ENCODE measurements at regions not wholly inside any gene's neighbourhood (a gene's known extent, or its start where the extent isn't known, plus 50 kb on each side); places are given as distances from the start of the nearest gene placed in this dataset.

GRCh38 chr4:24720436-24720835, 74.9 kb upstream of the SOD3 start:
- Mint-ChIP-seq H3K27ac (no peak overlapping the region), H3K27me3 (no peaks in the 10 kb centered on the region), H3K4me1 (no peaks in the 10 kb centered on the region), H3K4me3 (no peak overlapping the region), H3K9me3 (peaks cover 5% of the 10 kb centered on the region), H3K36me3 (no peaks in the 10 kb centered on the region)
- no peak for DNase-seq

- Mint-ChIP-seq H3K9me3 (peaks cover 2% of the 10 kb centered on the region), H3K4me3 (no peak overlapping the region), H3K27ac (no peak overlapping the region), H3K27me3 (no peaks in the 10 kb centered on the region), H3K36me3 (no peaks in the 10 kb centered on the region), H3K4me1 (no peaks in the 10 kb centered on the region)
- DNase-seq, result no peak
These were observed 74.4 kb upstream of the SOD3 start for GRCh38 chr4:24720979-24721378.

- H3K4me1 Mint-ChIP-seq, result no peaks in the 10 kb centered on the region
These were observed 73.3 kb upstream of the SOD3 start for GRCh38 chr4:24722026-24722568.

GRCh38 chr4:24727390-24728224, 67.8 kb upstream of the SOD3 start:
- DNase-seq, result no peak
- Mint-ChIP-seq H3K9me3 (no peaks in the 10 kb centered on the region), H3K27me3 (peaks cover 7% of the 10 kb centered on the region), H3K4me3 (no peak overlapping the region), H3K27ac (no peak overlapping the region), H3K36me3 (no peaks in the 10 kb centered on the region), H3K4me1 (no peaks in the 10 kb centered on the region)

More at GRCh38 chr4:24722026-24722568, 73.3 kb upstream of the SOD3 start:
- DNase-seq, result no peak
- Mint-ChIP-seq H3K27me3 (no peaks in the 10 kb centered on the region), H3K27ac (no peak overlapping the region), H3K9me3 (no peaks in the 10 kb centered on the region), H3K36me3 (no peaks in the 10 kb centered on the region), H3K4me3 (no peak overlapping the region)

GRCh38 chr4:24729119-24729730, 66.1 kb upstream of the SOD3 start:
- Mint-ChIP-seq H3K27ac (no peak overlapping the region), H3K27me3 (peaks cover 13% of the 10 kb centered on the region), H3K4me3 (no peak overlapping the region), H3K36me3 (no peaks in the 10 kb centered on the region), H3K9me3 (no peaks in the 10 kb centered on the region), H3K4me1 (no peaks in the 10 kb centered on the region)
- no peak for DNase-seq

GRCh38 chr4:24730256-24731001, 64.9 kb upstream of the SOD3 start:
- Mint-ChIP-seq H3K4me1 (no peaks in the 10 kb centered on the region), H3K4me3 (no peak overlapping the region), H3K27ac (no peak overlapping the region), H3K9me3 (no peaks in the 10 kb centered on the region), H3K27me3 (peaks cover 13% of the 10 kb centered on the region), H3K36me3 (no peaks in the 10 kb centered on the region)
- no peak for DNase-seq

- Mint-ChIP-seq H3K9me3 (no peaks in the 10 kb centered on the region), H3K4me3 (no peak overlapping the region), H3K36me3 (no peaks in the 10 kb centered on the region)
These were observed 63.9 kb upstream of the SOD3 start for GRCh38 chr4:24731448-24731847.

GRCh38 chr4:24734511-24734910, 60.9 kb upstream of the SOD3 start:
- no peak overlapping the region for H3K27ac Mint-ChIP-seq
- H3K36me3 Mint-ChIP-seq, result no peaks in the 10 kb centered on the region
- no peak overlapping the region for H3K4me3 Mint-ChIP-seq
- no peak for DNase-seq
- H3K27me3 Mint-ChIP-seq, result peaks cover 7% of the 10 kb centered on the region
- no peaks in the 10 kb centered on the region for H3K4me1 Mint-ChIP-seq
- peaks cover 6% of the 10 kb centered on the region for H3K9me3 Mint-ChIP-seq

More at GRCh38 chr4:24731448-24731847, 63.9 kb upstream of the SOD3 start:
- H3K27me3 Mint-ChIP-seq, result peaks cover 13% of the 10 kb centered on the region
- no peaks in the 10 kb centered on the region for H3K4me1 Mint-ChIP-seq
- no peak for DNase-seq
- H3K27ac Mint-ChIP-seq, result no peak overlapping the region

- H3K4me1 Mint-ChIP-seq, result no peaks in the 10 kb centered on the region
- peaks cover 7% of the 10 kb centered on the region for H3K27me3 Mint-ChIP-seq
- H3K36me3 Mint-ChIP-seq, result no peaks in the 10 kb centered on the region
- H3K9me3 Mint-ChIP-seq, result peaks cover 6% of the 10 kb centered on the region
- H3K27ac Mint-ChIP-seq, result no peak overlapping the region
- H3K4me3 Mint-ChIP-seq, result no peak overlapping the region
- no peak for DNase-seq
These were observed 59.3 kb upstream of the SOD3 start for GRCh38 chr4:24736066-24736465.

GRCh38 chr4:24741910-24742309, 53.5 kb upstream of the SOD3 start:
- H3K36me3 Mint-ChIP-seq, result no peaks in the 10 kb centered on the region
- no peaks in the 10 kb centered on the region for H3K4me1 Mint-ChIP-seq

GRCh38 chr4:24742335-24742734, 53.0 kb upstream of the SOD3 start:
- peaks cover 4% of the 10 kb centered on the region for H3K9me3 Mint-ChIP-seq
- H3K4me3 Mint-ChIP-seq, result no peak overlapping the region
- H3K4me1 Mint-ChIP-seq, result no peaks in the 10 kb centered on the region
- H3K27me3 Mint-ChIP-seq, result peaks cover 18% of the 10 kb centered on the region
- H3K36me3 Mint-ChIP-seq, result no peaks in the 10 kb centered on the region
- H3K27ac Mint-ChIP-seq, result no peak overlapping the region
- DNase-seq, result no peak

More at GRCh38 chr4:24741910-24742309, 53.5 kb upstream of the SOD3 start:
- H3K27me3 Mint-ChIP-seq, result peaks cover 18% of the 10 kb centered on the region
- peaks cover 7% of the 10 kb centered on the region for H3K9me3 Mint-ChIP-seq
- no peak for DNase-seq
- H3K27ac Mint-ChIP-seq, result no peak overlapping the region
- H3K4me3 Mint-ChIP-seq, result no peak overlapping the region

GRCh38 chr4:24742773-24743172, 52.6 kb upstream of the SOD3 start:
- Mint-ChIP-seq H3K4me3 (no peak overlapping the region), H3K27ac (no peak overlapping the region), H3K36me3 (no peaks in the 10 kb centered on the region), H3K27me3 (peaks cover 18% of the 10 kb centered on the region), H3K4me1 (no peaks in the 10 kb centered on the region), H3K9me3 (peaks cover 4% of the 10 kb centered on the region)
- DNase-seq, result no peak

GRCh38 chr4:24743206-24743605, 52.2 kb upstream of the SOD3 start:
- no peak for DNase-seq
- H3K4me3 Mint-ChIP-seq, result no peak overlapping the region
- H3K9me3 Mint-ChIP-seq, result peaks cover 4% of the 10 kb centered on the region
- no peak overlapping the region for H3K27ac Mint-ChIP-seq
- H3K27me3 Mint-ChIP-seq, result peaks cover 18% of the 10 kb centered on the region
- H3K4me1 Mint-ChIP-seq, result no peaks in the 10 kb centered on the region
- H3K36me3 Mint-ChIP-seq, result no peaks in the 10 kb centered on the region

- Mint-ChIP-seq H3K4me1 (no peaks in the 10 kb centered on the region), H3K4me3 (no peak overlapping the region), H3K9me3 (peaks cover 2% of the 10 kb centered on the region), H3K27me3 (peaks cover 18% of the 10 kb centered on the region), H3K27ac (no peak overlapping the region), H3K36me3 (no peaks in the 10 kb centered on the region)
- DNase-seq, result no peak
These were observed 51.4 kb upstream of the SOD3 start for GRCh38 chr4:24743927-24744326.
